ENCODE measurements at regions not wholly inside any gene's neighbourhood (a gene's known extent, or its start where the extent isn't known, plus 50 kb on each side); places are given as distances from the start of the nearest gene placed in this dataset.

DNA sequence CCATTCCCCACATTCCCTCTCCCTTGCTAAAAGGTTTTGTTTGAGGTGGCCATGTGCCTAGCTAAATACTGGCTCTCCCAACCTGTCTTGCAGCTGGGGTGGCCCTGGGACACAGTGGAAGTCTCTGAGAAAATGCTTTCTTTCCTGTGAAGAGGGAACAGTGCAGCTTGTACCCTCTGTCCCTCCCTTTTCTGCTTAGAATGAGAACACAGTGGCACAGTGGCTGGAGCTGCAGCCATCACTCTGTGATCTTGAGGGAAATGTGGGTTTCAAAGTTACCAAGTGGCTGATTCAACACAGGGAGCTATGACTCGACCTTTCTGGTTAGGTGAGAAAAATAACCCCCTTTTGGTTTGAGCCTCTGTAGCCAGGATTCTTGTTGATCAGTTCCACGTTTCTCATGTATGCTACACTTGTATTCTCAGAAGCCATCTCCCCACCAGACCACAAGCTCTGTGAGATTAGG is 62.7 kb upstream of the CARD11 start:
- Histone ChIP-seq H3K4me1 (ENCODE audit: insufficient read depth, poor library complexity, severe bottlenecking) (peaks cover 4% of the 10 kb centered on the region), H3K9me3 (ENCODE audit: severe bottlenecking) (no peaks in the 10 kb centered on the region), H3K36me3 (ENCODE audit: low read depth) (no peaks in the 10 kb centered on the region), H3K4me3 (ENCODE audit: severe bottlenecking) (no peak overlapping the region), H3K27ac (ENCODE audit: poor library complexity, severe bottlenecking) (no peak overlapping the region), H3K27me3 (ENCODE audit: insufficient read depth, poor library complexity, severe bottlenecking) (no peaks in the 10 kb centered on the region)
- TF ChIP-seq, protein P1, sequence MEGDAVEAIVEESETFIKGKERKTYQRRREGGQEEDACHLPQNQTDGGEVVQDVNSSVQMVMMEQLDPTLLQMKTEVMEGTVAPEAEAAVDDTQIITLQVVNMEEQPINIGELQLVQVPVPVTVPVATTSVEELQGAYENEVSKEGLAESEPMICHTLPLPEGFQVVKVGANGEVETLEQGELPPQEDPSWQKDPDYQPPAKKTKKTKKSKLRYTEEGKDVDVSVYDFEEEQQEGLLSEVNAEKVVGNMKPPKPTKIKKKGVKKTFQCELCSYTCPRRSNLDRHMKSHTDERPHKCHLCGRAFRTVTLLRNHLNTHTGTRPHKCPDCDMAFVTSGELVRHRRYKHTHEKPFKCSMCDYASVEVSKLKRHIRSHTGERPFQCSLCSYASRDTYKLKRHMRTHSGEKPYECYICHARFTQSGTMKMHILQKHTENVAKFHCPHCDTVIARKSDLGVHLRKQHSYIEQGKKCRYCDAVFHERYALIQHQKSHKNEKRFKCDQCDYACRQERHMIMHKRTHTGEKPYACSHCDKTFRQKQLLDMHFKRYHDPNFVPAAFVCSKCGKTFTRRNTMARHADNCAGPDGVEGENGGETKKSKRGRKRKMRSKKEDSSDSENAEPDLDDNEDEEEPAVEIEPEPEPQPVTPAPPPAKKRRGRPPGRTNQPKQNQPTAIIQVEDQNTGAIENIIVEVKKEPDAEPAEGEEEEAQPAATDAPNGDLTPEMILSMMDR (IDR thresholded peaks at IDR 0.05; ENCODE audit: poor library complexity, severe bottlenecking), result no peak
- no peak for ATAC-seq (ENCODE audit: low read depth)
- no peak for DNase-seq (ENCODE audit: low spot score)

DNA sequence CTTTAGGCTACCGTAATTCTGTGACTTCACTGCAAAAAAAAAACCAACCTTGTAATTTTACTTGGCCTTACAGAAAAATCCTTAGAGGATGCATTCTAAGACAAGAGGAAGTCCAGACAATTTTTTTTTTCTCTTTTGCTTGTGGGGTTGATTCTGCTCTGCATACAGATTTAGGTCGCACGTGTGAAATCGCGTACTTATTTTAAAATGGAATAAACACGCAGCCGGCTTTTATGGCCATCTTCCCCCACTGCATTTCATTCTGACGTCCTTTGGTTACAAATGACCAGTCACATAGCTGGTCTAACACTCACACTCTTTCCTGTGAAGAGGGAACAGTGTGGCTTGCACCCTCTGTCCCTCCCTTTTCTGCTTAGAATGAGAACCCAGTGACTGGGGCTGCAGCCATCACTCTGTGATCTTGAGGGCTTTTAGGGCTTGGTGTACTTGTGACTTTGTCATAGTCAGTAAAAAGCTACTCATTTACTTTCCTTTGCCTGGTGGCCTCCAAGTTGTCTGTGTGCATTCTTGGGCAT is 63.6 kb upstream of the CARD11 start:
- no peak for ATAC-seq (ENCODE audit: low read depth)
- H3K4me3 ChIP-seq (ENCODE audit: severe bottlenecking), result no peak overlapping the region
- TF ChIP-seq, protein P1 (IDR thresholded peaks at IDR 0.05; ENCODE audit: poor library complexity, severe bottlenecking), result no peak

DNA sequence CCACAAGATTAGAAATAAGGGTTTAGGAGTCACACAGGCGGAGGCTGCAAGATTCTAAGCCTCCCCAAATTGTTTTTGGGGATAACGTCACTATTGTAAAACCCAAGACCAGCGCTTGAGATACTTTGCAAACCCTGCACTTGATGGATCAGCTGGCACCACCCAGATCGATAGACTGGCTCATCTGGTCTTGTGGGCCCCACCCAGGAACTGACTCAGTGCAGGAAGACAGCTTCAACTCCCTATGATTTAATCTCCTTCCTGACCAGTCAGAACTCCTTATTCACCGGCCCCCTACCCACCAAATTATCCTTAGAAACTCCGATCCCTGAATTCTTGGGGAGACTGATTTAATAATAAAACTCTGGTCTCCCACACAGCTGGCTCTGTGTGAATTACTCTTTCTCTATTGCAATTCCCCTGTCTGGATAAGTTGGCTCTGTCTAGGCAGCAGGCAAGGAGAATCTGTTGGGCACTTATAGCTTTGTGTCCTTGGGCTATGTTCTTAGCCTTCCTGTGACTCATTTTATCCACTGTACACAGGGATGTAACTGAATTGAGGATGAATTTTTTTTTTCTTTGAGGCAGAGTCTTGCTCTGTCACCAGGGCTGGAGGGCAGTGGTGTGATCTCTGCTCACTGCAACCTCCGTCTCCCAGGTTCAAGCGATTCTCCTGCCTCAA is 64.4 kb upstream of the CARD11 start:
- H3K27me3 ChIP-seq (ENCODE audit: insufficient read depth, poor library complexity, severe bottlenecking), result no peaks in the 10 kb centered on the region
- H3K9me3 ChIP-seq (ENCODE audit: severe bottlenecking), result no peaks in the 10 kb centered on the region
- no peaks in the 10 kb centered on the region for H3K36me3 ChIP-seq (ENCODE audit: low read depth)
- H3K4me3 ChIP-seq (ENCODE audit: severe bottlenecking), result no peak overlapping the region
- peak; percentile 52; the same call in 2 of the 3 replicates for ATAC-seq (ENCODE audit: low read depth)
- TF ChIP-seq, protein P1 (IDR thresholded peaks at IDR 0.05; ENCODE audit: poor library complexity, severe bottlenecking), result no peak
- H3K4me1 ChIP-seq (ENCODE audit: insufficient read depth, poor library complexity, severe bottlenecking), result peaks cover 4% of the 10 kb centered on the region
- H3K27ac ChIP-seq (ENCODE audit: poor library complexity, severe bottlenecking), result peak overlapping the region; percentile 36
- DNase-seq (ENCODE audit: low spot score), result no peak

More for the DNA sequence above, 63.6 kb upstream of the CARD11 start:
- H3K9me3 ChIP-seq (ENCODE audit: severe bottlenecking), result no peaks in the 10 kb centered on the region
- no peaks in the 10 kb centered on the region for H3K36me3 ChIP-seq (ENCODE audit: low read depth)
- H3K4me1 ChIP-seq (ENCODE audit: insufficient read depth, poor library complexity, severe bottlenecking), result peaks cover 4% of the 10 kb centered on the region
- DNase-seq (ENCODE audit: low spot score), result no peak
- peak overlapping the region; percentile 36 for H3K27ac ChIP-seq (ENCODE audit: poor library complexity, severe bottlenecking)
- H3K27me3 ChIP-seq (ENCODE audit: insufficient read depth, poor library complexity, severe bottlenecking), result no peaks in the 10 kb centered on the region

DNA sequence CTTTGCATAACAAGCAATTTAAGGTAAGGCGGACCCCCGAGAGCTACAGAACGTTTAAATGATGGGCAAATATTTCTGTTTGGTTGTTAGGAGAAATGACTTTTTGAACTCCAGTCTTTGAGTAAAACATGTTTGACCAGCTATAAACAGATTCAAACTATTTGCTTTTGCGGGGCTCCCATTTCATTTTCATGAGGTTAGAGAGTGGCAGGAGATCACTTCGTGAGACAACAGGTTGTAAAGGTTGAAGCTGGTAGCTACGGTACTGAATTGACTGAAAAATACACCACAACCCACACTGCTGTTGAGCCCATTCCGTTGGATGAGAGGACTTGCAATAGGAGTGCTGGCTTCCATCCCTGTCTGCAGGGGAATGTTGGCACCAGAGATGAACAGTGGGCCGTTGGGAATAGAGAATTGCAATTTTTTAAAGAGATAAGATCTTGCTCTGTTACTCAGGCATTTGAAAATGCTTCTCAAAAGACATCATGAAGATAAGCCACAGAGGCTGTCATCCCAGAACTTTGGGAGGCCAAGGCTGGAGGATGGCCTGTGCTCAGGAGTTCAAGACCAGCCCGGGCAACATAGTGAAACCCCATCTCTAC is 65.7 kb upstream of the CARD11 start:
- H3K4me3 ChIP-seq (ENCODE audit: severe bottlenecking), result no peak overlapping the region
- DNase-seq (ENCODE audit: low spot score), result peak; percentile 5
- TF ChIP-seq, protein P1 (IDR thresholded peaks at IDR 0.05; ENCODE audit: poor library complexity, severe bottlenecking), result no peak
- no peak overlapping the region for H3K27ac ChIP-seq (ENCODE audit: poor library complexity, severe bottlenecking)
- H3K9me3 ChIP-seq (ENCODE audit: severe bottlenecking), result peaks cover 2% of the 10 kb centered on the region
- peaks cover 4% of the 10 kb centered on the region for H3K4me1 ChIP-seq (ENCODE audit: insufficient read depth, poor library complexity, severe bottlenecking)
- no peak for ATAC-seq (ENCODE audit: low read depth)
- no peaks in the 10 kb centered on the region for H3K27me3 ChIP-seq (ENCODE audit: insufficient read depth, poor library complexity, severe bottlenecking)
- no peaks in the 10 kb centered on the region for H3K36me3 ChIP-seq (ENCODE audit: low read depth)
